ENCODE measurements at regions not wholly inside any gene's neighbourhood (a gene's known extent, or its start where the extent isn't known, plus 50 kb on each side); places are given as distances from the start of the nearest gene placed in this dataset.

GRCh38 chr10:24041034-24041433, 167.9 kb upstream of the KIAA1217 start:
- intact Hi-C loops (cut with DNase I): no loop called here
- DNase-seq: no peak
- no peak for ATAC-seq

GRCh38 chr10:24041834-24042233, 167.1 kb upstream of the KIAA1217 start:
- DNase-seq (no peak), ATAC-seq (no peak)
- intact Hi-C loops (cut with DNase I): no loop called here

GRCh38 chr10:24042884-24043283, 166.1 kb upstream of the KIAA1217 start:
- DNase-seq (no peak), ATAC-seq (no peak)
- intact Hi-C loops (cut with DNase I): no loop called here

GRCh38 chr10:24046060-24046459, 162.9 kb upstream of the KIAA1217 start:
- DNase-seq (no peak), ATAC-seq (no peak)
- intact Hi-C loops (cut with DNase I): no loop called here

GRCh38 chr10:24047176-24047575, 161.8 kb upstream of the KIAA1217 start:
- ATAC-seq (no peak), DNase-seq (no peak)
- intact Hi-C loops (cut with DNase I): no loop called here

- no peak for DNase-seq
- intact Hi-C loops (cut with DNase I): no loop called here
- ATAC-seq: no peak
Measured at GRCh38 chr10:24054421-24054820, 154.5 kb upstream of the KIAA1217 start.

- no peak for ATAC-seq
- intact Hi-C loops (cut with DNase I): no loop called here
- DNase-seq: no peak
Measured at GRCh38 chr10:24080207-24080606, 128.7 kb upstream of the KIAA1217 start.

GRCh38 chr10:24086296-24087086, 122.4 kb upstream of the KIAA1217 start:
- intact Hi-C loops (cut with DNase I): no loop called here
- DNase-seq: no peak
- peak in 1 of 2 donors; percentile 38 for ATAC-seq

GRCh38 chr10:24091256-24091655, 117.7 kb upstream of the KIAA1217 start:
- intact Hi-C loops (cut with DNase I): no loop called here
- DNase-seq: no peak
- ATAC-seq: no peak

GRCh38 chr10:24096281-24096680, 112.7 kb upstream of the KIAA1217 start:
- DNase-seq: no peak
- no peak for ATAC-seq
- intact Hi-C loops (cut with DNase I): no loop called here

- ATAC-seq: no peak
Measured at GRCh38 chr10:24097751-24098207, 111.2 kb upstream of the KIAA1217 start.

GRCh38 chr10:24104895-24105294, 104.0 kb upstream of the KIAA1217 start:
- no peak for ATAC-seq
- no peak for DNase-seq
- intact Hi-C loops (cut with DNase I): no loop called here

More at GRCh38 chr10:24097751-24098207, 111.2 kb upstream of the KIAA1217 start:
- DNase-seq: no peak
- intact Hi-C loops (cut with DNase I): no loop called here

- intact Hi-C loops (cut with DNase I): no loop called here
- no peak for DNase-seq
- no peak for ATAC-seq
Measured at GRCh38 chr10:24113901-24114300, 95.0 kb upstream of the KIAA1217 start.

GRCh38 chr10:24114556-24114955, 94.4 kb upstream of the KIAA1217 start:
- ATAC-seq (peak in 1 of 2 donors; percentile 37), DNase-seq (no peak)
- intact Hi-C loops (cut with DNase I): no loop called here

- peak; percentile 67 to 82 for ATAC-seq
- intact Hi-C loops (cut with DNase I): no loop called here
- no peak for DNase-seq
Measured at GRCh38 chr10:24115403-24115802, 93.5 kb upstream of the KIAA1217 start.

- peak; percentile 30 to 34 for ATAC-seq
- intact Hi-C loops (cut with DNase I): no loop called here
- no peak for DNase-seq
Measured at GRCh38 chr10:24118246-24118645, 90.7 kb upstream of the KIAA1217 start.

GRCh38 chr10:24119896-24120295, 89.0 kb upstream of the KIAA1217 start:
- intact Hi-C loops (cut with DNase I): no loop called here
- no peak for ATAC-seq

GRCh38 chr10:24120646-24121045, 88.3 kb upstream of the KIAA1217 start:
- ATAC-seq (no peak), DNase-seq (no peak)
- intact Hi-C loops (cut with DNase I): no loop called here

More at GRCh38 chr10:24119896-24120295, 89.0 kb upstream of the KIAA1217 start:
- DNase-seq: no peak

- intact Hi-C loops (cut with DNase I): no loop called here
- no peak for DNase-seq
- ATAC-seq: no peak
Measured at GRCh38 chr10:24127516-24127915, 81.4 kb upstream of the KIAA1217 start.

GRCh38 chr10:24128066-24128730, 80.7 kb upstream of the KIAA1217 start:
- DNase-seq: no peak
- no peak for ATAC-seq

GRCh38 chr10:24132741-24133140, 76.2 kb upstream of the KIAA1217 start:
- DNase-seq: no peak
- no peak for ATAC-seq
- intact Hi-C loops (cut with DNase I): no loop called here

More at GRCh38 chr10:24128066-24128730, 80.7 kb upstream of the KIAA1217 start:
- intact Hi-C loops (cut with DNase I): no loop called here
